ENCODE measurements at regions not wholly inside any gene's neighbourhood (a gene's known extent, or its start where the extent isn't known, plus 50 kb on each side); places are given as distances from the start of the nearest gene placed in this dataset.

- Histone ChIP-seq H3K4me3 (no peak overlapping the region), H3K4me1 (no peaks in the 10 kb centered on the region), H3K4me2 (no peak overlapping the region), H3K9me3 (0 out of 3 replicates have a peak, but pooled peaks cover 3% of the 10 kb centered on the region), H3K27ac (no peak overlapping the region)
- no peak for TF ChIP-seq NR3C1 (IDR thresholded peaks at IDR 0.05)
- TF ChIP-seq, protein P1, sequence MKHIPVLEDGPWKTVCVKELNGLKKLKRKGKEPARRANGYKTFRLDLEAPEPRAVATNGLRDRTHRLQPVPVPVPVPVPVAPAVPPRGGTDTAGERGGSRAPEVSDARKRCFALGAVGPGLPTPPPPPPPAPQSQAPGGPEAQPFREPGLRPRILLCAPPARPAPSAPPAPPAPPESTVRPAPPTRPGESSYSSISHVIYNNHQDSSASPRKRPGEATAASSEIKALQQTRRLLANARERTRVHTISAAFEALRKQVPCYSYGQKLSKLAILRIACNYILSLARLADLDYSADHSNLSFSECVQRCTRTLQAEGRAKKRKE (CRISPR knock-in tag; IDR thresholded peaks at IDR 0.05; ENCODE audit: low read depth), result no peak
- no peak for TF ChIP-seq HOXB13 (CRISPR knock-in tag; IDR thresholded peaks at IDR 0.05; ENCODE audit: low read depth)
- TF ChIP-seq EP300 (IDR thresholded peaks at IDR 0.05), result no peak
- no peak for TF ChIP-seq ESRRA (IDR thresholded peaks at IDR 0.05; ENCODE audit: borderline replicate concordance, low read length)
- no peak for TF ChIP-seq HOXB5 (CRISPR knock-in tag; IDR thresholded peaks at IDR 0.05)
- no peak for TF ChIP-seq MYC (IDR thresholded peaks at IDR 0.05; ENCODE audit: borderline replicate concordance, low read length)
- no peak for TF ChIP-seq EHF (CRISPR knock-in tag; IDR thresholded peaks at IDR 0.05)
- TF ChIP-seq, protein P2, sequence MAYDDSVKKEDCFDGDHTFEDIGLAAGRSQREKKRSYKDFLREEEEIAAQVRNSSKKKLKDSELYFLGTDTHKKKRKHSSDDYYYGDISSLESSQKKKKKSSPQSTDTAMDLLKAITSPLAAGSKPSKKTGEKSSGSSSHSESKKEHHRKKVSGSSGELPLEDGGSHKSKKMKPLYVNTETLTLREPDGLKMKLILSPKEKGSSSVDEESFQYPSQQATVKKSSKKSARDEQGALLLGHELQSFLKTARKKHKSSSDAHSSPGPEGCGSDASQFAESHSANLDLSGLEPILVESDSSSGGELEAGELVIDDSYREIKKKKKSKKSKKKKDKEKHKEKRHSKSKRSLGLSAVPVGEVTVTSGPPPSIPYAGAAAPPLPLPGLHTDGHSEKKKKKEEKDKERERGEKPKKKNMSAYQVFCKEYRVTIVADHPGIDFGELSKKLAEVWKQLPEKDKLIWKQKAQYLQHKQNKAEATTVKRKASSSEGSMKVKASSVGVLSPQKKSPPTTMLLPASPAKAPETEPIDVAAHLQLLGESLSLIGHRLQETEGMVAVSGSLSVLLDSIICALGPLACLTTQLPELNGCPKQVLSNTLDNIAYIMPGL (CRISPR knock-in tag; IDR thresholded peaks at IDR 0.05; ENCODE audit: borderline replicate concordance), result no peak
- no peak for TF ChIP-seq TFCP2L1 (CRISPR knock-in tag; IDR thresholded peaks at IDR 0.05)
- no peak for TF ChIP-seq BHLHE40 (IDR thresholded peaks at IDR 0.05; ENCODE audit: low read depth, low read length)
- TF ChIP-seq RNF2 (IDR thresholded peaks at IDR 0.05; ENCODE audit: borderline replicate concordance, low read depth), result no peak
- no peak for DNase-seq (ENCODE audit: low read depth in 1 of 2, low spot score in 1 of 2)
- no peak for ATAC-seq
- WGBS (ENCODE audit: missing lambda C conversion rate), result 27% methylated on average over 4 of the region's 4 CpGs
- no peak for FAIRE-seq
- CTCF ChIA-PET, result no interaction called here
- POLR2A ChIA-PET, result no interaction called here
These were observed 224.5 kb downstream of the EN1 start for GRCh38 chr2:118622913-118623312.

GRCh38 chr2:118622108-118622507, 225.3 kb downstream of the EN1 start:
- no peak for TF ChIP-seq RAD21 (conservative IDR thresholded peaks at IDR 0.05 in 1 of 2, IDR thresholded peaks at IDR 0.05 in 1 of 2)
- TF ChIP-seq JUNB (IDR thresholded peaks at IDR 0.05), result no peak
- no peak for TF ChIP-seq RNF2 (IDR thresholded peaks at IDR 0.05; ENCODE audit: borderline replicate concordance, low read depth)
- no peak for TF ChIP-seq EHMT2 (IDR thresholded peaks at IDR 0.05; ENCODE audit: low read depth)
- no peak for TF ChIP-seq MYC (IDR thresholded peaks at IDR 0.05; ENCODE audit: borderline replicate concordance, low read length)
- TF ChIP-seq CTCF (IDR thresholded peaks at IDR 0.05), result no peak
- TF ChIP-seq, protein P3, sequence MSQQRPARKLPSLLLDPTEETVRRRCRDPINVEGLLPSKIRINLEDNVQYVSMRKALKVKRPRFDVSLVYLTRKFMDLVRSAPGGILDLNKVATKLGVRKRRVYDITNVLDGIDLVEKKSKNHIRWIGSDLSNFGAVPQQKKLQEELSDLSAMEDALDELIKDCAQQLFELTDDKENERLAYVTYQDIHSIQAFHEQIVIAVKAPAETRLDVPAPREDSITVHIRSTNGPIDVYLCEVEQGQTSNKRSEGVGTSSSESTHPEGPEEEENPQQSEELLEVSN (IDR thresholded peaks at IDR 0.05; ENCODE audit: borderline replicate concordance, low read depth), result no peak
- no peak for TF ChIP-seq RFX5 (IDR thresholded peaks at IDR 0.05)
- no peak for TF ChIP-seq BHLHE40 (IDR thresholded peaks at IDR 0.05; ENCODE audit: low read depth, low read length)
- TF ChIP-seq GATA3 (IDR thresholded peaks at IDR 0.05; ENCODE audit: borderline replicate concordance), result no peak
- TF ChIP-seq, protein P4, sequence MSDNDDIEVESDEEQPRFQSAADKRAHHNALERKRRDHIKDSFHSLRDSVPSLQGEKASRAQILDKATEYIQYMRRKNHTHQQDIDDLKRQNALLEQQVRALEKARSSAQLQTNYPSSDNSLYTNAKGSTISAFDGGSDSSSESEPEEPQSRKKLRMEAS (IDR thresholded peaks at IDR 0.05), result no peak
- TF ChIP-seq ZSCAN20 (CRISPR knock-in tag; IDR thresholded peaks at IDR 0.05), result no peak
- no peak for TF ChIP-seq CHD2 (IDR thresholded peaks at IDR 0.05; ENCODE audit: low read length, partially characterized antibody)
- no peak for TF ChIP-seq PBX3 (IDR thresholded peaks at IDR 0.05)
- TF ChIP-seq, protein P2 (CRISPR knock-in tag; IDR thresholded peaks at IDR 0.05; ENCODE audit: borderline replicate concordance), result no peak
- TF ChIP-seq NFE2L2 (conservative IDR thresholded peaks at IDR 0.05; ENCODE audit: low read length), result no peak
- no peak for TF ChIP-seq ZNF302 (CRISPR knock-in tag; IDR thresholded peaks at IDR 0.05)
- TF ChIP-seq, protein P1 (CRISPR knock-in tag; IDR thresholded peaks at IDR 0.05; ENCODE audit: low read depth), result no peak
- POLR2A ChIA-PET, result no interaction called here
- Histone ChIP-seq H3K4me3 (no peak overlapping the region), H3K4me1 (no peaks in the 10 kb centered on the region), H3K27ac (no peak overlapping the region), H3K9me3 (0 out of 3 replicates have a peak, but pooled peaks cover under 1% of the 10 kb centered on the region), H3K4me2 (no peak overlapping the region)
- CTCF ChIA-PET, result no interaction called here
- FAIRE-seq, result no peak
- WGBS (ENCODE audit: missing lambda C conversion rate), result 17% methylated on average over 3 of the region's 3 CpGs
- no peak for DNase-seq (ENCODE audit: low read depth in 1 of 2, low spot score in 1 of 2)
- no peak for ATAC-seq
